H9 (cell line): ENCODE measurements at regions not wholly inside any gene's neighbourhood (a gene's known extent, or its start where the extent isn't known, plus 50 kb on each side); places are given as distances from the start of the nearest gene placed in this dataset.

ENCODE experiments used
- DNase-seq: peaks from one replicate; pipeline ENCODE4 v3.0.0-alpha.2; 2017
- H2AFZ ChIP-seq: one replicate; pipeline ENCODE4 v1.6.1; 2013; ENCODE audit warnings: mild to moderate bottlenecking, low read length, control low read depth, moderate library complexity
- H2AK5ac ChIP-seq: 2 replicates; pipeline ENCODE4 v1.6.1; 2013; ENCODE audit warnings: low read length, control low read depth, mixed read lengths; ENCODE audit not compliant: insufficient read length
- H2BK120ac ChIP-seq: one replicate; pipeline ENCODE4 v1.6.1; 2013; ENCODE audit warnings: low read depth, mild to moderate bottlenecking, low read length, control low read depth, inconsistent platforms; ENCODE audit not compliant: poor library complexity, severe bottlenecking
- H2BK12ac ChIP-seq: 2 replicates; pipeline ENCODE4 v1.6.1; 2013; ENCODE audit warnings: low read length, control low read depth, mixed read lengths, low read depth; ENCODE audit not compliant: insufficient read length
- H2BK15ac ChIP-seq: 2 replicates; pipeline ENCODE4 v1.6.1; 2013; ENCODE audit warnings: low read depth, low read length, control low read depth
- H2BK20ac ChIP-seq: one replicate; pipeline ENCODE4 v1.6.1; 2013; ENCODE audit warnings: low read depth, mild to moderate bottlenecking, low read length, control low read depth, inconsistent platforms; ENCODE audit not compliant: poor library complexity, severe bottlenecking
- H2BK5ac ChIP-seq: 2 replicates; pipeline ENCODE4 v1.6.1; 2013; ENCODE audit warnings: low read length, control low read depth, mixed read lengths; ENCODE audit not compliant: insufficient read length
- H3K14ac ChIP-seq: 2 replicates; pipeline ENCODE4 v1.6.1; 2013; ENCODE audit warnings: low read length, control low read depth; ENCODE audit not compliant: insufficient read depth
- H3K18ac ChIP-seq: 2 replicates; pipeline ENCODE4 v1.6.1; 2013; ENCODE audit warnings: low read depth, mild to moderate bottlenecking, mixed read lengths, low read length, control low read depth; ENCODE audit not compliant: insufficient read length
- H3K23ac ChIP-seq: 2 replicates; pipeline ENCODE4 v1.6.1; 2013; ENCODE audit warnings: low read length, control low read depth, mixed read lengths, low read depth; ENCODE audit not compliant: insufficient read length
- H3K23me2 ChIP-seq: 2 replicates; pipeline ENCODE4 v1.6.1; 2013; ENCODE audit warnings: low read depth, mild to moderate bottlenecking, mixed read lengths, low read length, control low read depth; ENCODE audit not compliant: insufficient read length, poor library complexity, severe bottlenecking
- H3K27ac ChIP-seq: 2 replicates; pipeline ENCODE4 v1.5.1; 2013; ENCODE audit warnings: low read length, control low read depth, mixed read lengths, low read depth; ENCODE audit not compliant: insufficient read length
- H3K27me3 ChIP-seq: 2 replicates; pipeline ENCODE4 v1.6.1; 2013; ENCODE audit warnings: low read length, control low read depth, inconsistent platforms; ENCODE audit not compliant: insufficient read depth
- H3K4ac ChIP-seq: 2 replicates; pipeline ENCODE4 v1.6.1; 2013; ENCODE audit warnings: low read depth, mild to moderate bottlenecking, control low read depth, inconsistent platforms, low read length, moderate library complexity
- H3K4me1 ChIP-seq: 2 replicates; pipeline ENCODE4 v1.6.1; 2013; ENCODE audit warnings: low read length, control low read depth, inconsistent platforms; ENCODE audit not compliant: insufficient read depth
- H3K4me2 ChIP-seq: 2 replicates; pipeline ENCODE4 v1.6.1; 2013; ENCODE audit warnings: low read length, control low read depth, mixed read lengths; ENCODE audit not compliant: insufficient read length, insufficient read depth
- H3K56ac ChIP-seq: 2 replicates; pipeline ENCODE4 v1.6.1; 2013; ENCODE audit warnings: low read depth, mild to moderate bottlenecking, mixed read lengths, low read length, control low read depth; ENCODE audit not compliant: insufficient read length
- H3K79me1 ChIP-seq: 2 replicates; pipeline ENCODE4 v1.6.1; 2013; ENCODE audit warnings: low read depth, mild to moderate bottlenecking, moderate library complexity, low read length, control low read depth, inconsistent platforms; ENCODE audit not compliant: insufficient read depth, poor library complexity, severe bottlenecking
- H3K79me2 ChIP-seq: 2 replicates; pipeline ENCODE4 v1.6.1; 2013; ENCODE audit warnings: low read length, control low read depth, inconsistent platforms; ENCODE audit not compliant: insufficient read depth
- H3K9ac ChIP-seq: 2 replicates; pipeline ENCODE4 v1.6.1; 2013; ENCODE audit warnings: low read length, control low read depth, mixed read lengths; ENCODE audit not compliant: insufficient read length; ENCODE audit errors: extremely low read depth
- H3K9me3 ChIP-seq: one replicate; pipeline ENCODE4 v1.6.1; 2013; ENCODE audit warnings: low read depth, low read length, inconsistent platforms; ENCODE audit not compliant: control insufficient read depth
- H3T11ph ChIP-seq: one replicate; pipeline ENCODE4 v1.6.1; 2013; ENCODE audit warnings: mild to moderate bottlenecking, low read length, control low read depth, inconsistent platforms
- H4K20me1 ChIP-seq: one replicate; pipeline ENCODE4 v1.6.1; 2013; ENCODE audit not compliant: control insufficient read depth, insufficient read length, insufficient read depth
- H4K5ac ChIP-seq: 2 replicates; pipeline ENCODE4 v1.6.1; 2013; ENCODE audit warnings: low read depth, mild to moderate bottlenecking, mixed read lengths, low read length, control low read depth; ENCODE audit not compliant: insufficient read length
- H4K8ac ChIP-seq: replicated peaks from 2 replicates; pipeline ENCODE4 v1.6.1; 2013; ENCODE audit warnings: low read length, control low read depth, mixed read lengths, low read depth; ENCODE audit not compliant: insufficient read length
- H4K91ac ChIP-seq: 2 replicates; pipeline ENCODE4 v1.6.1; 2013; ENCODE audit warnings: low read depth, mild to moderate bottlenecking, moderate library complexity, mixed read lengths, low read length, control low read depth; ENCODE audit not compliant: insufficient read length
- H3K27ac Mint-ChIP-seq, 3 experiments: 2 replicates in 2 of 3; 3 replicates in 1 of 3; pipeline ENCODE4 v1.8.0; 2020 to 2021; ENCODE audit warnings: mixed read lengths in 3 of 3, mild to moderate bottlenecking in 1 of 3, moderate library complexity in 1 of 3
- H3K27me3 Mint-ChIP-seq: 2 replicates; pipeline ENCODE4 v1.8.0; 2021; ENCODE audit warnings: low read depth, mild to moderate bottlenecking, moderate library complexity, mixed read lengths
- H3K36me3 Mint-ChIP-seq, 3 experiments: 2 replicates in 2 of 3; 3 replicates in 1 of 3; pipeline ENCODE4 v1.8.0; 2020 to 2021; ENCODE audit warnings: low read depth in 3 of 3, mixed read lengths in 3 of 3; ENCODE audit not compliant: insufficient read depth in 1 of 3
- H3K4me1 Mint-ChIP-seq, 2 experiments: 2 replicates each; pipeline ENCODE4 v1.8.0; 2020; ENCODE audit warnings: mixed read lengths in 2 of 2
- H3K4me3 Mint-ChIP-seq, 2 experiments: 2 replicates in 1 of 2; 3 replicates in 1 of 2; pipeline ENCODE4 v1.8.0; 2020 to 2021; ENCODE audit warnings: mild to moderate bottlenecking in 2 of 2, mixed read lengths in 2 of 2, moderate library complexity in 1 of 2
- H3K9me3 Mint-ChIP-seq, 2 experiments: 2 replicates in 1 of 2; 3 replicates in 1 of 2; pipeline ENCODE4 v1.8.0; 2020; ENCODE audit warnings: mild to moderate bottlenecking in 2 of 2, mixed read lengths in 2 of 2, moderate library complexity in 1 of 2
- CTCF ChIP-seq: fragments of 200-600 bp; sonication (generic); conservative IDR thresholded peaks from 3 replicates; pipeline ENCODE4 v1.8.0; 2021; ENCODE audit warnings: antibody characterized with exemption, mild to moderate bottlenecking
- WGBS: extraction: QIAGEN DNeasy Blood & Tissue Kit; methylation state at CpG from one replicate; pipeline ENCODE4 v1.1.7; 2013; ENCODE audit warnings: missing lambda C conversion rate, low lambda C conversion rate, mixed read lengths; ENCODE audit not compliant: insufficient read length; ENCODE audit errors: extremely low coverage; 5-methylcytosine and 5-hydroxymethylcytosine counted together

- Histone ChIP-seq H3K56ac (no peak overlapping the region), H2AK5ac (no peak overlapping the region), H3K18ac (no peak overlapping the region), H2BK15ac (no peak overlapping the region), H2BK120ac (no peak overlapping the region), H3K14ac (no peak overlapping the region), H3K79me1 (no peaks in the 10 kb centered on the region), H3K9me3 (no peaks in the 10 kb centered on the region), H4K91ac (no peak overlapping the region), H3K27ac (no peak overlapping the region), H2BK20ac (no peak overlapping the region), H4K8ac (no peak overlapping the region), H3K23me2 (no peaks in the 10 kb centered on the region), H3K4ac (no peak overlapping the region), H3K9ac (no peak overlapping the region), H3K27me3 (no peaks in the 10 kb centered on the region), H3K4me1 (no peaks in the 10 kb centered on the region; the same call in 1 of the 2 replicates), H3K4me2 (no peak overlapping the region), H3K23ac (no peak overlapping the region), H4K5ac (no peak overlapping the region), H4K20me1 (no peaks in the 10 kb centered on the region), H3T11ph (no peak overlapping the region), H2BK12ac (no peak overlapping the region), H2AFZ (no peak overlapping the region), H3K79me2 (no peaks in the 10 kb centered on the region), H2BK5ac (no peak overlapping the region)
- H3K27ac Mint-ChIP-seq: no peak overlapping the region
- H3K4me3 Mint-ChIP-seq: no peak overlapping the region
- TF ChIP-seq CTCF: no peak
- H3K27me3 Mint-ChIP-seq: peaks cover 29% of the 10 kb centered on the region
- DNase-seq: peak; percentile 12
- no CpG with 5 or more reads among the region's 8 CpGs for WGBS
- peaks cover 26 to 35% of the 10 kb centered on the region in 2 experiments for H3K4me1 Mint-ChIP-seq
- H3K9me3 Mint-ChIP-seq: peaks cover 3 to 5% of the 10 kb centered on the region in 2 experiments; a peak in 4 of 5 replicates
- H3K36me3 Mint-ChIP-seq: no peaks in the 10 kb centered on the region
Observed at GRCh38 chr5:174300118-174300940, 254.8 kb downstream of the NSG2 start.
